Stimulated activated CD8-positive, alpha-beta memory T cell treated with anti-CD3 and anti-CD28 coated beads, Interleukin-7, amount 100 ng/mL, for 24 hours (primary cell): ENCODE measurements at regions not wholly inside any gene's neighbourhood (a gene's known extent, or its start where the extent isn't known, plus 50 kb on each side); places are given as distances from the start of the nearest gene placed in this dataset.

ENCODE experiments used
- DNase-seq: peaks from one replicate; pipeline ENCODE4 v3.0.0-alpha.2; 2020; ENCODE audit warnings: low read depth

DNA sequence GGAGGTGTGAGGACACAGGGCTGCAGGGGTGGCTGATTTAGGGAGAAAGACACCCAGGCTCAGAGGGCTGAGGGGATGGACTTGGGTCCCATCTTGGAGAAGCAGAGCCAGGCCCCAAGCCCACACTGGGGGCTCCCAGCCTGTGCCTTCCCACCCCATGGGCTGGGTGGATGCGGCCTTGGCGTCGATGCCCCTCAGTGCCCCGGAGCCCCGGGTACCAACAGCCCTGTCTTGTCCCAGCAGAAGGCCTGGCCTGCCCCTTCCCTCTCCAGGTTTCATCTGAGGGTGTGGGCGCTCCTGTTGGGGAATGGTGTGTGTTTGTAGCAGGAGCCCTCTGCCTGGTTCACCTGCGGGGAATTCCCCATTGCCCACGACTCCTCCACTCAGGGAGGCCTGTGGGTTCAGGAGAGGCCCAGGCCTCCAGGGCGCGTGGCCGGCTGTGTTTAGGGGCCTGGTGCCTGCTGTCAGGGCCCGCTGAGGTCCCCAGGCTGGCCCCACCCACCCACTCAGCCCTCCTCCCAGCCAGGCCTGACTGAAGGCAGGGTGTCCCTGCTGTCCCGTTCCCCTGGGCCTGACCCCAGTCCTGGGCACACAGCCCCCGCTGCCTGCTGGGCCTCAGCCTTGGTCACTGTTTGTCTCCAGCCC is 51.1 kb upstream of the BEGAIN start:
- no peak for DNase-seq

DNA sequence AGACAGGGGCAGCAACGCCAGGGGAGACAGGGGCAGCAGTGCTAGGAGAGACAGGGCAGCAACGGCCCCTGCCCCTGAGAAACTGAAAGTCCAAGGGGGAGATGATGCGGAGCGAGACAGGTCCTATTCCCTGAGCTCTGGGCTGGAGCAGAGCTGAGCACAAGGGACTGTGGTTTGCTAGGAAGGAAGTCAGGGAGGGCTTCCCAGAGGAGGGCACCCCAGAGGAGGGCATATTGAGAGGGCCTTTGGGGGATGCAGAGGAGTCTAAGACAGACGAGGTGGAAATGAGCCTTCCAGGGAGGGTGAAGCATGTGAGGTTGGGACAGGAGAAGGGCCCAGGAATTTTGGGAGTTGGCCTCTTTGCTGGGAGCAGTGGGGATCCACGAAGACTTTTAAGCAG is 52.1 kb upstream of the BEGAIN start:
- DNase-seq, result no peak

DNA sequence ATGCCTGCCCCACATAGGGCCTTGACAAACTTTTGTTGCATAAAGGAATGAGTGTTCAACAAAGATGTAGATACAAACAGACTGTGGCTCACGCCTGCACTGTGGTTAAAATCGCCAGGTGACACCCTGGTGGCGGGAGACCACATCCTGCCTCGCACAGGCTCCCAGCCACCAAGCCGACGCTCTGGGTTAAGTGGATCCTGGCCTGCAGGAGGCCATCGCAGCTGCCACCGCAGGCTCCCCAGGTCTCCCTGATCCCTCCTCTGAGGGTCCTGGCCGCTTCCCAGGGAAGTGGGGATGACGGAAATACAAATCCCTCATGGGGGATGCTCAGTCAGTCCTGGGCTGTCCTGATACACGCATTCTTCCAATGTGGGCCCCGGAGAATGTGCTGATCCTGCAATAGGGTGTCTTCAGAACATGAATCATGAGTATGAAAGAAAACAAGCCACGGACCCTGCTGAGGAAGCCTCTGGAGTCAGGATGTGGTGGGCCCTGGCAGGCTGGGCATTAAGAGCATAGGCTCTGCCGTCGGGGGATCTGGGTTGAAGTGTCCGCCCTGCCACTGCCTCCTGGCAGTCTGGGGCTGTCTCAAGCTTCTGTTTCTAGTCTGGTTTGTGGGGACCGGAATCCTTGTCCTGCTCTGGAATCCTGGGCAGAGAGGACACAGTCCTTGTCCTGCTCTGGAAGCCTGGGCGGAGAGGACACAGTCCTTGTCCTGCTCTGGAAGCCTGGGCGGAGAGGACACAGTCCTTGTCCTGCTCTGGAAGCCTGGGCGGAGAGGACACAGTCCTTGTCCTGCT is 53.5 kb upstream of the BEGAIN start:
- DNase-seq, result peak; percentile 57

DNA sequence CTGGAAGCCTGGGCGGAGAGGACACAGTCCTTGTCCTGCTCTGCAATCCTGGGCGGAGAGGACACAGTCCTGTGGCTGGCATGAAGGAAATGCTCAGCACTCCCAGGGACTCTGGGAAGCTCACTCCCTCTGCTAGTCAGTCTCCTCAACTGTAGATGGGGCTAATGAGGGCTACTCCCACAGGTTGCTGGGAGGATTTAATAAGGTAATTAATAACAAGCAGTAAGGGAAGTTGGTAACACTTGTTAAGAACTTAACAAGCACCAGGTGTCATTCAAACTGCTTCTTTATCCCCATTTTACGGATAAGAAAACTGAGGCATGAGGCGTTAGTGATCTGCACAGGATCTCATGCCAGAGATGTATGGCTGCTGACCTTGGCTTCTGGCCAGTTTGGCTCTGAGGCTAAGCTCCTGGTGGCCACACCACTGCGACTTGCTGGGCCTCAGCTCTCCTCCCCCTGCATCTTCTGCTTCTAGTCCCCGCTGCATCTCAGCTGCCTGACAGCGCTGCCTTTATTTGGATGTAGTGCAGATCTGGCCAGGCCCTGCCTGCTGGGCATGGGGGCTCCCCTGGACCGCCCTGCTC is 54.1 kb upstream of the BEGAIN start:
- DNase-seq, result no peak

DNA sequence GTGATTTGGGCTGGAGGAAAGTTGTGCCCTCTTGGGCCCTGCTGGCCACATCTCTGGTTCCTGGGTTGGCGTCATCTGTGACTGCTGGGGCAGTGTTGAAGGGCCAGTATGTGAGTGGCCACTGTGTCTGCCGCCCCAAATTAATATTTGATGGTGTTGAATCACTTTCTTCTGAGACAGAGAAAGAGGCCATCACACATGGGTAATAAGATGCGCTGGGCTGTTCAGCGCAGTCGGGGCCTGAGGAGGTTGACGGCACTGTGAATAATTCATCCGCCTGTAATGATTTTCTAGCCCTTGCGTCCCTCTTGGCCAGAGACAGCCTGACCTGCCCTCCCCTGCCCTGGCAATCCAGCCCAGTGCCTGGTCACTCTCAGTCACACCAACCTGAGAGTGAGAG is 56.2 kb upstream of the BEGAIN start:
- DNase-seq, result no peak

DNA sequence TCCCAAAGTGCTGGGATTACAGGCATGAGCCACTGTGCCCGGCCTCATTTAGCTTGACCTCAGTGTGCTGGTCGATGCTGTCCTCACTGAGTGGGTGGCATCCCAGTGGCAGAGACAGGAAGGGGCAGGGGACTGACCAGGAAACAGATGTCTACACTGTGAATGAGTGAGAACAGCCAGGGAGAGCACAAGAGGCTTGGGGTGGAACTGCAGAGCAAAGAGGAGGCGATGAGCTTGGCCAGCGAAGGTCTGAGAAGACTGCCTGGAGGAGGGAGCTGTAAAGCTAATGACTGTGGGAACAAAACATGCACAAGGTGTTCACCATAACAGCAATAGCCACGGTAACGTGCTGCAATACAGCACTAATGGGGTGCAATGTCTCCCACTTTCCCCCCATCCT is 57.2 kb upstream of the BEGAIN start:
- no peak for DNase-seq

DNA sequence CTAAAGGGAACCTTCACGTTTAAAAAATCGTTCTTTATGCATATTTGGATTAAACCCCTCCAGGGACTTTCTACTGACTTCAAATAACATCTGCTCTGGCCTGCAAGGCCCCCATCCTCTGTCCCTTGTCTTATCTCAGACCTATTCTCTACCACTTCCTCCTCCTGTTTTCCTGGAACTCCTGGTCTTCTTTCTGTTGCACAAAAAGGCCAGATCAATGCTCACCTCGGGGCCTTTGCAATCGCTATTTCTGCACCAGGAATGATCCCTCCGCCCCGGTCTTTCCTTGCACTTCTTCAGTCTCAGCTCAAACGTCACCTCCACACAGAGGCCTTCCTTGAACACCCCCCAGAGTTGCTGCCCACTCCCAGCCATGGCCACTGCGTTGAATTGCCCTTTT is 57.6 kb upstream of the BEGAIN start:
- no peak for DNase-seq

DNA sequence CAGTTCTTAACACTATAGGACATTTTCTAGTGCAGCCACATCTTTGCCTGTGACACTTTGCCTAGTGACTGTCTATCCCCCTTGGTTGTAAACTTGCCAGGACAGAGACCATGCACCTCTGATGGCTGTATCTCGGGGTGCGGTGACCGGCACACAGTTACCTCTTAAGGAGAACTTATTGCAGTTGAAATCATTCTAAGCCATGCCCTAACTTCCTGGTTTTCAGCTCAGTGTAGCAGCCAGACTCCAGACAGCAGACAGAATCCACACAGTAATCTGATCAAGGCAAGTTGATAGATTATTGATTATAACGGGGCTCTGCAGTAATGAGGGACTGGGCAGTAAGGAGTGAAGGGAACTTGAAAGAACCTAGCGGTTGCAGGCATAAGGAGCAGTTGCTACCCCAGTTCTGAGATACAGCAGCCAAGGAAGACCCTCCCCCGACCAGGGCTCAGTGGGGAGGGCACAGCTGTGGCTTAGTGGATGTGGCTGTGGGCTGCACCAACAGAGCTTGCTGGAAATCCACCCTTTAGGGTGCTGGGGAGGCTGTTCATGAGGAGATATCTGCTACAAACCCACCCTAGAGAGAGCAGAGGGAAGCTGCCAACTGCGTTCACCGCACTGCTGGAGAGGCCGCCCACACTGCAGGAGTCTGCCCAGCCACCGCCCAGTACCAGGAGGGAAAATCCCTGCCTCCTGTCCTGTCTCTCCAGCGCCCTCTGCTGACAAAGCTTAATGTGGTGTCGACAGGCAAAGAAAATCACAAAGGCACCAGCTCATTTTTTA is 58.2 kb upstream of the BEGAIN start:
- peak; percentile 76 for DNase-seq

DNA sequence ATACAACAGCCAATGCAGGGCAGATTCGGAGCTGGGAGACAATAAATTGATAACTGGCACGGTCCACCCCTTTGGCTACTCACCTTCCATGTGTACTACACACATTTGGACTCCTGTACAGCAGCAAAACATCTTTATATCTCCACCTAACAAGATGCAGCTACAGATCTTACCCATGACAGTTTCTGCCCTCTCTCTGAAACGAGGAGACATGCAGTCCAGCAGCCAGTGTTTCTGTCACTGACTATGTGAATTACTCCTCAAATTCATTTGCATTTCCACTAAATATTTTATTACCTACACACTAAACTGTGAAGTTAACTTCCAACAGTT is 58.7 kb upstream of the BEGAIN start:
- DNase-seq, result no peak

DNA sequence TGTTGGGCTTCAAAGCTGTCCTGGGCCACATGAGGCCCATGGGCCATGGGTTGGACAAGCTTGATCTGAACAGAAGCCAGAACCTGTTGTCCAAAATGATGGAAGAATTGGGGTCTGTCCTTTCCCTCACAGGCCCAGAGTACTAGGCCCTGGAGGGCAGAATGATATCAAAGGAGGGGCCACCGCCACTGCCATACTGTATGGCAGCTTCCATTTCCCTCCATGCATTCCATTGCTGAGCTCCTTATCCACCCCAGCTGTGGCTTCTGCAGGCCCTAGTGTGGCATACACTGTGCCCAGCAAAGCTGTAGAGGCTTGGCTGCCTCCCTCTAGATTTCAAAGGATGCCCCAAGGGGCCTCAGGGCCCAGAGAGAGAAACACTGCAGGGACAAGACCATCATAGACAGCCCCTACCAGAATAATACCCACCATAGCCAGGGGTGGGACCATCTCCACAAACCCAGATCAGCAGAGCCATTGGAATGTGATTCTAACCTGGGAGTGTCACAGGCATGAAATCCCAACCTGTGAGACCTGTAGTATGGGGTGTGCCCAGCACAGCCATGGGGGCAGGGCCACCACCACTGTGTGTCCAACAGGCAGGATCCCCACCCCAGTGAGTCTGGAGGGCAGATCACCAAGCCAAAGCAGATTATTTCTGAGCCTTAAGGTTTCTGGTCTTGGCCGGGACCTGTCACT is 61.4 kb upstream of the BEGAIN start:
- no peak for DNase-seq

DNA sequence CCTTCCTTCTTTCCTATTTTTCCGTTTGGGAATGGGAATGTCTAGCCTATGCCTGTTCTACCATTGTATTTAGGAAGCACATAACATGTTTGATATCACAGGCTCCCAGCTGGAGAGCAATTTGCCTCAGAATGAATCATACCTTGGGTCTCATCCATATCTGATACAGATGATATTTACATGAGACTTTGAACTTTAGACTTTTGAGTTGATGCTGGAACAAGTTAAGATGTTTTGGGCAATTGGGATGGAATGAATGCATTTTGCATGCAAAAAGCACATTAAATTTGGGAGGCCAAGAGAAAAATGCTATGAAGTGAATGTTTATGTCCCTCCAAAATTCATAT is 61.9 kb upstream of the BEGAIN start:
- no peak for DNase-seq

DNA sequence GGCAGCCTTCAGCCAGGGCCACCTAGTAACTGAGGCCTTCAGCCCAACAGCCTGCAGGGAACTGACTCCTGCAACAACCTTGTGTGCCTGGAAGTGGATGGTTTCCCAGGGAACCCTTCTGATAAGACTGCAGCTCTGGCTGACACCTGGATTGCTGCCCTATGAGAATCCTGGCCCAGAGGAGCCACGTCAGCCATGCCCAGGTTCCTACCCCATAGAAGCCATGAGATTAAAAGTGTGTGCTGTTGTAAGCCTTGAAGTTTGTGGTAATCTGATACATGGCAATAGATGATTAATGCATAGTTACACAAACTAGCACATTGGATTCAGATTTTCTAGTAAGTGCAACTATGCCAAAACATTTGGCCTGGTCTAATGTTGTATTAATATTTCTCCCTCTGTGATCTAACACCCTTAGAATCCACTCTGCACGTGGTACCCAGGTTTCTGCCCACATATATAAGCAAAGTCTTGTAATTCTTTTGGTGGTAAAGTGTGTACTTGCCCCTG is 64.8 kb upstream of the BEGAIN start:
- no peak for DNase-seq

DNA sequence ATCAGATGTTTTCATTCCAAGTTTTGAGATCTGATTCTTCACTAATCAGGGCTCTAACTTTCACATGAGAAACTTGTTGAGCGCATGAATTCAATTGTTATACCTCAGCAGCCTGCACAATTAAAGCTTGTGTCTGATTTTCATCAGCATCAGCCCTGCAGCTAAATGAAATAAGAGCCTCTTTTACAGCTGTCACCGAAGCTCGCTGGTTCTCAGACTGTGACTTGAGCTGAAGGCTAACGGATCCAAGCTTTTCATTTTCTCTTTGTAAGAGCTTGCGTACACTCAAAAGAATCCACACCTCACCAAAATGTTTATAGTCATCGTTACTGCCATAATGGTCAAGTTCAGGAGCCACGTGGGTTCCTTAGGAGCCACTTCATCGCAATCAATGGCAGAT is 65.5 kb upstream of the BEGAIN start:
- DNase-seq, result no peak

DNA sequence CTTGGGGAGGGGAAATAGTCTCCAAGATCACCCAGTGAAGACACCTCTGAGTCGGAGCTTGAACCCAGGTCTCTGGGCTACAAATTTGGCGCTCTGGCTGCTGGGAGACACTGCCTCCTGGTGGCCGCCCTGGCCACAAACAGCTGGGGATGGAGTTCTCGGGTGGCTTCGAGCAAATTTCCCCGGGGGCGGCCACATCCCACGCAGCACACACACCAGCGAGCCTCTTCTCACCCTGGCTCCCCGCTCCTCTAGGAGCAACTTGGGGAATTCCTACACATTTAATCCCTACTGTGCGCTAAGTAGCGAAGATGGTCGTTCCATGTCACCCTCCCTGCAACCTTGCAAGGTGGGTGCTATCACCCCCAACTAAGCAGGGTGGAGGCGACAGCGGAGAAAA is 66.2 kb upstream of the BEGAIN start:
- no peak for DNase-seq

DNA sequence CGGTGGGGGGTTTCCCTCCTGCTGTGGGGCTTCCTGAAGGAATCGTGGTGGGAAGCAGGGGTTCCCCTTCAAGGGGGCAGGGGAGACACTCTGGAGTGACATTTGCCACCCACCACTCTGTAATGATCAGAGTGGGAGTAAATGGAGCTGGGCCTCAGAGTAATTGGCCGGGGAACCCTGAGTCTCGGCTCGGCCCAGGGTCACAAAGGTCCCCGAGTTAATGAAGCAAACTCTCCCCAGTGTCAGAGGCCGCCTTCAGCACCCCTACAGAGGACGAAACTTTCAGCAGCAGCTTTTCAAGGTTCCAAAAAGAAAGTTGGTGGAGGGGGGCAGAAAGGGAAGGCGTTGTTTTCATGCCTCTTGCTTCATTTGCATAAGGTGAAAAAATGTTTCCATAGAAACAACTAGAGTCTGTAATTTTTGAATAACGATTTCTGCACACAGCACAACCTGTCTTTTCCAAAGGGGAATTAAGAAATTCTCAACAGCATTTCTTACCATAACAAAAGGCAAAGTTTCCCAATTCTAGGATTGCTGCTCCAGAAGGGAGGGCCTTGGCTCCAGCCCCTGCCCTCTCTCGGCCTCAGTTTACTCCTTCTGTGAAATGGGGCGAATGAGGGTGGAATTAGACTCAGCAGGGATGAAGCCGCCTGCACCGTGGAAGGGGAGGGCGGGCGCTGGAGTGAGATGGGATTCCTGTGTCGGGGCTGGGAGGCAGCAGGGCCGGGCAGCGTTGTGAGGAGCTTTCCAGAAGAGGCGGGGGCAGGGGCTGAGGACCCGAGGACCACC is 67.0 kb upstream of the BEGAIN start:
- no peak for DNase-seq

DNA sequence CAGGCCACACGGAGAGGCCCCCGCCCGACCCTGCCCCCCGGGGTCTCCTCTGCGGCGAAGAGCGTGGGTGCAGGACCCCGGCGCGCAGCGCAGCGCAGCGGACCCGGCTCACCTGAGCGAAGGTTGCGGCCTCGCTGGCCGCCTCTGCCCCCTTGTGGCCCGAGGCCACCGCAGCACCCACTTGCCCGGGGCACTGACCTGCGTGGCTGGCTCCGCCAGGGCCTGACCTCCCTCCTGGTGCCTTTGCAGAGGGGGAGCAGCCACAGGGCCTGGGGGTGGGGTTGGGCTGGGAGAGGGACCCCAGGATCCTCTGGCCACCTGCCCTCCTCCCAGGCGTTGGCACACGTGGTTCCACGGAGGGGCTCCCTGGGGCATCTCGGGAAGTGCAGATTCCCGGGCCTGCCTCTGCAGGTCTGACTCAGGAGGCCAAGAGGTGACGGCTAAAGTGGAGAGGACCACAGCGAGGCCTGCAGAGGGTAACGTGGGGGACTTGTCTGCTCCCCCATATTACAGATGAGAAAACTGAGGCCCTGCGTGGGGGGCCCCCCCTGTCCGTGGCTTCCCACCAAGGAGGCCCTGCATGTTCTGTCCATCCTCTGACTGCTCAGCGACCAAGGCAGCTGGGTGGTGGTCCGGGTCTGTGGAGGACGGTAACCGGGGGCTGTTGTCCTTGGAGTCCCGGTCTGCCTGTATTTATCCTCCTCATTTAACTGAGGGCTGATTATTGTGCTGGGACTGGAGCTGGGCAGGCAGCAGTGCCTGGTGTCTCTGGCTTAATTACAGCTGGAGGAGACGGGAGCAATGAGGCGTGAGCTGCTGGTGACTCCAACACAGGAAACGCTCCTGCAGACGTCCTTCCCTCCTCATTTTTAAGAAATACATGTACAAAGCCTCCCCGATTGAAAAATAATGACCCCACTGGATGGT is 67.9 kb upstream of the BEGAIN start:
- no peak for DNase-seq

DNA sequence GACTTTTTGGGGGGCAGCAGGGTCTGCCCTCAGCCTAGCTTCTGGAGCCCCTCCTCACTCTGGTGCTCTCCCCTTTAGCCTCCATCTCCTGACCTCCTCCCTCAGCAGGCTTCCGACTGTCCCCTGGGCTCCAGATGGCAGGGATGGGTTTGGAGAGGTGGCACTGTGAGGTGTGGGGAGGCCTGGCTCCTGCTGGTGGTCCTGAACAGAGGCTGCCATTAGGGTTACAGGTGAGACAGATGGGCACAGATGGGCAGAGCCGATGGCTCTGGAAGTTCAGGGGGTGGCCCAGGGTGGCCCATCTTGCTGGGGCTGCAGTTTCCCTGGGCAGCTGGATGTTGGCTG is 68.5 kb upstream of the BEGAIN start:
- DNase-seq, result no peak

DNA sequence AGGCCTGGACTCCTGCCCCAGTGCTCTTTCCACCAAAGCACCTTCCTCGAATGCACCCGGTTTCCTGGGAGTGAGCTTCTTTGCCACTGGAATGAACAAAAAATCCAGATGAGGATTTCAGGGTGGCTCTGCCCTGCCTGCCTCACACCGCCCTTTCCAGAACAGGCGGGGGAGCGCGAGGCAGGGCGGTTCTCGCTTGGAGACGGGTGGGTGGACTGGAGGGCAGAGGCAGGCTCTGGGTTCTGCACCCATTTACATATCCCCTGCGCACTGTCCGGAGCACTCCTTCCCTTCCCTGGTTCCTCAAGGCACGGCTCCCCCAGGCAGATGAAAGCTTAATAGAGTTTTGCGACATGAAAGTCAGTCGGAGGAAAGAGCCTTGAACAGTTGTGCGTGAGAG is 69.7 kb upstream of the DLK1 start:
- DNase-seq, result no peak

DNA sequence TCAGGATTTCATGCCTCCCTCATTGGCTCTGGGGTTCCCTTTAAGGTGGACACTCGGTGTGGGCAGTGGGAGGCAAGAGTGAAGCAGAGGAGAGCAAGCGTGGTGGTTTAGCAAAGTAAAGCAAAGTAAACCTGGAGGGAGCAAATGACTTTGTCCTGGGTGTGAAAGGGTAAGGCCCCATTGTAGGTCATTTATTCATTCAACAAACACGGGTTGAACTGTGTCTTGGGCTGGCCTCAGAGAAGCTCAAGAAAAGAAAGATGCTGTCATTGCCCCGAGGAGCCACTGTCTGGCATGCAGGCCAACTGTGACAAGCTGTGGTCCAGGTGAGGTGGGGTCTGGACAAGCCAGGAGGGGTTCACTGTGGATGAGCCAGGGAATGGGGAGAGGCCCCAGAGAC is 68.9 kb upstream of the DLK1 start:
- no peak for DNase-seq

DNA sequence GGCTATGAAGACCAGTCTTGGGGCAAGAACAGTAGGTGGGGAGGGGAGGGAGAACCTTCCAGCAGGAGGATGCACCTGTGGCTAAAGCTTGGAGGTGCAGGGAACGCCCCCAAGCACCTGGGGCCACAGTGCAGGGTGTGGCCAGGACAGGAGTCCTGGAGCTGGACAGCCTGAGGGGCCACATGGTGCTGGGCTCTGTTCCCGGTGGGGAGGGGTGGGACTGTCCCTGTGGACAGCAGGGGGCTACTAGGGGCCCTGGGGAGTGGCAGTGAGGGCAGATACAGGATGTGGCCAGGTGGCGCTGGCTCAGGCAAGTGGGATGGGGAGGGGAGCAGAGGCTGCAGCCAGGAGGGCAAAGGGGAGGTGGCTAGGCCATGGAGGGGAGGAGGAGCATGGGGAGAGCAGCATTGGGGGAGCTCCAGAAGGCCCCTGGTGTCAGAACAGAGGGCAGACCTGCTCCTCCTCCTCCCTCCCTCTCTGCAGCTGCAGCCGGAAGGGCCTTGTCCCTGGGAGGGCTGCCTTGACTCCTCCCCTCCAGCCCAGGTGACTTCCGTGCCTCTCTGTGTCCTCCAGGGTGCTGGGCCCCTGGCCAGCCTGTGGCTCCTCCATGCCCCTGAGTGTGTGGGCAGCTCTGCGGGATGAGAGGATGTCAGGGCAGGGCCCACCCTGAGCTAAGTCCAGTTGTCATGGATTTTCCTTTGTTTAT is 68.4 kb upstream of the DLK1 start:
- DNase-seq, result no peak
